Endodermal cell (in vitro differentiated cells): ENCODE measurements at regions not wholly inside any gene's neighbourhood (a gene's known extent, or its start where the extent isn't known, plus 50 kb on each side); places are given as distances from the start of the nearest gene placed in this dataset.

Experiments
- DNase-seq: peaks from one replicate; pipeline ENCODE4 v3.0.0-alpha.2; 2017
- H3K27ac ChIP-seq: 2 replicates; pipeline ENCODE4 v1.5.1; 2013; ENCODE audit warnings: mild to moderate bottlenecking, low read depth, low read length, moderate library complexity
- H3K27me3 ChIP-seq: 2 replicates; pipeline ENCODE4 v1.6.1; 2013; ENCODE audit warnings: mild to moderate bottlenecking, low read length, moderate library complexity; ENCODE audit not compliant: insufficient read depth, control insufficient read depth, poor library complexity, severe bottlenecking
- H3K36me3 ChIP-seq: 2 replicates; pipeline ENCODE4 v1.7.0; 2013; ENCODE audit warnings: mild to moderate bottlenecking, low read length, moderate library complexity; ENCODE audit not compliant: control insufficient read depth, insufficient read depth
- H3K4me1 ChIP-seq: one replicate; pipeline ENCODE4 v1.7.0; 2013; ENCODE audit warnings: low read length; ENCODE audit not compliant: control insufficient read depth, insufficient read depth
- H3K4me3 ChIP-seq: 2 replicates; pipeline ENCODE4 v1.5.1; 2013; ENCODE audit warnings: mild to moderate bottlenecking, low read length, moderate library complexity
- H3K9ac ChIP-seq: 2 replicates; pipeline ENCODE4 v1.6.1; 2013; ENCODE audit warnings: mild to moderate bottlenecking, low read length, moderate library complexity; ENCODE audit not compliant: poor library complexity, severe bottlenecking; ENCODE audit errors: extremely low read depth
- H3K9me3 ChIP-seq: 2 replicates; pipeline ENCODE4 v1.6.1; 2013; ENCODE audit warnings: mild to moderate bottlenecking, low read length, moderate library complexity; ENCODE audit not compliant: control insufficient read depth
- H3K27ac Mint-ChIP-seq: 2 replicates; pipeline ENCODE4 v1.8.0; 2020; ENCODE audit warnings: mixed read lengths
- H3K27me3 Mint-ChIP-seq: 2 replicates; pipeline ENCODE4 v1.8.0; 2021; ENCODE audit warnings: mild to moderate bottlenecking, mixed read lengths; ENCODE audit not compliant: insufficient read depth
- H3K36me3 Mint-ChIP-seq: 2 replicates; pipeline ENCODE4 v1.8.0; 2020; ENCODE audit warnings: low read depth, mixed read lengths
- H3K4me1 Mint-ChIP-seq: 2 replicates; pipeline ENCODE4 v1.8.0; 2020; ENCODE audit warnings: mixed read lengths
- H3K4me3 Mint-ChIP-seq: 2 replicates; pipeline ENCODE4 v1.8.0; 2020; ENCODE audit warnings: mild to moderate bottlenecking, moderate library complexity, mixed read lengths
- H3K9me3 Mint-ChIP-seq: 2 replicates; pipeline ENCODE4 v1.8.0; 2020; ENCODE audit warnings: mild to moderate bottlenecking, mixed read lengths
- WGBS, 2 experiments: methylation state at CpG; one replicate each; pipeline versions ENCODE4 v1.1.5 to v1.1.7; 2013; ENCODE audit warnings: missing lambda C conversion rate in 2 of 2, mixed read lengths in 1 of 2; ENCODE audit not compliant: insufficient coverage in 1 of 2, insufficient read length in 1 of 2; 5-methylcytosine and 5-hydroxymethylcytosine counted together
- TF ChIP-seq, protein P1 (sequence below): fragments of 200-600 bp; sonication (generic); conservative IDR thresholded peaks from 2 replicates; pipeline ENCODE4 v1.5.0; 2021; ENCODE audit warnings: antibody characterized with exemption, mild to moderate bottlenecking

DNA sequence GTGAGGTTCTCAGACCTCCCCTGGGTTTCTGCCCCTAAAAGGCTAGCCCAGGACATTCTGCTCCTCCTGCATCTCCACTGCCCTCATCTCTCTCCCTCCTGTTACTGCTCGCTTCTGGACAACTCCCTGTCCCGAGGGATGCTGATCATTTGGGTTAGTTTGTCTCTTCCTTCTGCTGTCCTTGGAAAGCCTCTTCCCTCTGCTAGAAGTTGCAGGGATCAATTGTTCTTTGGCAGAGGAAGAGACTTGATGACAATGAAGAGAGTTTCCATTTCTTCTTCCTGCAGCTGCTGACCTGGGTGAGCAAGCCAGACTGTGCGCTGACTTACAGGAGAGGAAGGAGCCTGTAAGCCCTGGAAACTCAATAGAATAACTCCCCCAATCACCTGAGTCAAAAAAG, 68.9 kb downstream of the RDH14 start:
- Histone ChIP-seq H3K9me3 (no peaks in the 10 kb centered on the region), H3K4me3 (no peak overlapping the region), H3K4me1 (no peaks in the 10 kb centered on the region), H3K9ac (no peak overlapping the region), H3K27me3 (peaks cover 8% of the 10 kb centered on the region), H3K27ac (no peak overlapping the region), H3K36me3 (no peaks in the 10 kb centered on the region)
- Mint-ChIP-seq H3K36me3 (no peaks in the 10 kb centered on the region), H3K27me3 (peaks cover 7% of the 10 kb centered on the region), H3K4me3 (no peak overlapping the region), H3K27ac (no peak overlapping the region), H3K9me3 (no peaks in the 10 kb centered on the region), H3K4me1 (no peaks in the 10 kb centered on the region)
- no peak for DNase-seq
- TF ChIP-seq, protein P1, sequence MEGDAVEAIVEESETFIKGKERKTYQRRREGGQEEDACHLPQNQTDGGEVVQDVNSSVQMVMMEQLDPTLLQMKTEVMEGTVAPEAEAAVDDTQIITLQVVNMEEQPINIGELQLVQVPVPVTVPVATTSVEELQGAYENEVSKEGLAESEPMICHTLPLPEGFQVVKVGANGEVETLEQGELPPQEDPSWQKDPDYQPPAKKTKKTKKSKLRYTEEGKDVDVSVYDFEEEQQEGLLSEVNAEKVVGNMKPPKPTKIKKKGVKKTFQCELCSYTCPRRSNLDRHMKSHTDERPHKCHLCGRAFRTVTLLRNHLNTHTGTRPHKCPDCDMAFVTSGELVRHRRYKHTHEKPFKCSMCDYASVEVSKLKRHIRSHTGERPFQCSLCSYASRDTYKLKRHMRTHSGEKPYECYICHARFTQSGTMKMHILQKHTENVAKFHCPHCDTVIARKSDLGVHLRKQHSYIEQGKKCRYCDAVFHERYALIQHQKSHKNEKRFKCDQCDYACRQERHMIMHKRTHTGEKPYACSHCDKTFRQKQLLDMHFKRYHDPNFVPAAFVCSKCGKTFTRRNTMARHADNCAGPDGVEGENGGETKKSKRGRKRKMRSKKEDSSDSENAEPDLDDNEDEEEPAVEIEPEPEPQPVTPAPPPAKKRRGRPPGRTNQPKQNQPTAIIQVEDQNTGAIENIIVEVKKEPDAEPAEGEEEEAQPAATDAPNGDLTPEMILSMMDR, result no peak
- 92 to 100% methylated on average over 2 to 3 of the region's 3 CpGs for WGBS, 2 experiments

DNA sequence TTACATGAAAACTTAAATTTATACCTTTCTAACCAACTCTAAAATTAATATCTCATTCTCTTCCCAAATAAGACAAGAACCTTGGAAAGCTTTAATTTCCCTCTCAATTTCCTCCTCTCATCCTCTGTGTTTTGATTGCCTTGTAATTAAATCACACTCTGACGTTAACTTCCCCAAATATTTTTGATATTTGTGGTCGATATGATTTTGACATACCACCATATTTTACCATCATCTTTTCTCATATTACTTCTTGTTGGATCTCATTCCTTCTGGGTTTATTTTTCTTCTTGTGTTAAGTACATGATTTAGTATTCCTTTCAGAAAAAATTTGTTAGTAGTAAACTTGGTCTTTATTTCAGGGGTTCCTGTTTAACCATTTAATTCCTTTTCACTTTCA, 69.6 kb downstream of the RDH14 start:
- WGBS, 2 experiments, result 89% methylated on average over 2 of the region's 2 CpGs; no CpG with 5 or more reads in 1 of the 2 experiments
- TF ChIP-seq, protein P1, result no peak
- no peak overlapping the region for H3K9ac ChIP-seq
- no peaks in the 10 kb centered on the region for H3K9me3 ChIP-seq
- peaks cover 8% of the 10 kb centered on the region for H3K27me3 ChIP-seq
- DNase-seq, result no peak
- H3K4me1 ChIP-seq, result no peaks in the 10 kb centered on the region
- no peaks in the 10 kb centered on the region for H3K4me1 Mint-ChIP-seq
- no peak overlapping the region for H3K4me3 Mint-ChIP-seq
- H3K27ac Mint-ChIP-seq, result no peak overlapping the region
- no peaks in the 10 kb centered on the region for H3K36me3 ChIP-seq
- no peaks in the 10 kb centered on the region for H3K36me3 Mint-ChIP-seq
- no peaks in the 10 kb centered on the region for H3K9me3 Mint-ChIP-seq
- H3K27ac ChIP-seq, result no peak overlapping the region
- H3K4me3 ChIP-seq, result no peak overlapping the region
- peaks cover 7% of the 10 kb centered on the region for H3K27me3 Mint-ChIP-seq

DNA sequence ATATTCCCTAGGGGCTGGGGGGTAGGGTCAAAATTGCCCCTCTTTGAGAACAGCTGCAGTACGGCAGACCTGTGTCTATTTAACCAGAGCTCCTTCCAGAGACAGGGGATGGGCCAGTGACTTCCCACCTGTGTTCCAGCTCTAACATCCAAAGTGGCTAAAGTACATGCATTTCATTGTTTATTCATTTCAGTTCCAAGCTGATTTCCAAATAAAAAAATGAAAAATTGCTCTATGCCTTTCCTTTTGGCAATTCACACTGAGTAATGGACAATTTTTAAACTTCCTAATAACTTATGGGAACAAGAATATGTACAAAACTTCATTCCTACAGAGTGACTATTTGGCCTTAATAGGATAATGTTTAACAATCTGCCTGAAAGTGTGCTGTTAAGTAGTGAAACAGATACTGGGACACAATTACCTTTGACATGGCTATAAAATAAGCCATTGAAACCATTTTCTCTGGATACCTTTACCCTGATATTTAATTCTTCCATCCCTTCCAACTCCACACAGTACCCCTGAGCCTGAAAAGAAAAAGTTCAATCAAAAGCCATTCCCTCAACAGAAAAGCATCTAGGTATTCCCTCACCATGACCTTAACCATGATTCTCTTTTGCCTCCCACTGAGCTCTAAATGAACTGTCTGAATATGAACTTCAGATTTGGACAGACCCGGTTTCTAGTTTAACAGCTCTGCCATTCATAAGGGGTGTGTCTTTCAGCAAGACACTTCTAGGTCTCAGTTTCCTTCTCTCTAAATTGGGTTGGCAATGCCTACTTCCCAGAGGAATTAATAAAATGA, 73.1 kb downstream of the RDH14 start:
- TF ChIP-seq, protein P1, result no peak

More for the DNA sequence above, 73.1 kb downstream of the RDH14 start:
- WGBS, 2 experiments, result 91 to 92% methylated on average over 2 of the region's 2 CpGs
- Histone ChIP-seq H3K4me3 (no peak overlapping the region), H3K27ac (no peak overlapping the region), H3K36me3 (no peaks in the 10 kb centered on the region), H3K4me1 (no peaks in the 10 kb centered on the region), H3K27me3 (no peaks in the 10 kb centered on the region), H3K9me3 (no peaks in the 10 kb centered on the region), H3K9ac (no peak overlapping the region)
- DNase-seq, result no peak
- Mint-ChIP-seq H3K27ac (no peak overlapping the region), H3K4me1 (peaks cover 11% of the 10 kb centered on the region), H3K27me3 (no peaks in the 10 kb centered on the region), H3K9me3 (no peaks in the 10 kb centered on the region), H3K36me3 (no peaks in the 10 kb centered on the region), H3K4me3 (no peak overlapping the region)
